K562 (cell line): ENCODE measurements at regions not wholly inside any gene's neighbourhood (a gene's known extent, or its start where the extent isn't known, plus 50 kb on each side); places are given as distances from the start of the nearest gene placed in this dataset.

Experiments
- CREB1 ChIP-seq, 2 experiments: sonication (generic) in 1 of 2; formaldehyde crosslinking in 1 of 2; IDR thresholded peaks; 2 replicates each; pipeline versions ENCODE4 v1.6.1 to v1.8.0; 2012 to 2022; ENCODE audit warnings: inconsistent platforms in 1 of 2, mild to moderate bottlenecking in 1 of 2, missing genetic modification reagents in 1 of 2, moderate library complexity in 1 of 2
- FOXA1 ChIP-seq: fragments of 450-650 bp; IDR thresholded peaks from 2 replicates; pipeline ENCODE4 v1.6.1; 2016; ENCODE audit warnings: mild to moderate bottlenecking, borderline replicate concordance
- NR2C2 ChIP-seq, 2 experiments: fragments of 200-800 bp in 1 of 2; sonication (Bioruptor generic) in 1 of 2; sonication (generic) in 1 of 2; formaldehyde crosslinking in 1 of 2; IDR thresholded peaks; 2 replicates each; pipeline versions ENCODE4 v1.6.1 to v1.8.0; 2016 to 2022; ENCODE audit warnings: mild to moderate bottlenecking in 1 of 2, missing compliant biosample characterization in 1 of 2, missing genetic modification characterization in 1 of 2, missing genetic modification reagents in 1 of 2
- POLR2A ChIP-seq: fragments of 450-650 bp; conservative IDR thresholded peaks from 2 replicates; pipeline ENCODE4 v1.6.1; 2016
- SPI1 ChIP-seq: IDR thresholded peaks from 2 replicates; pipeline ENCODE4 v1.6.1; 2011; ENCODE audit warnings: low read depth, low read length, control low read depth, borderline replicate concordance
- ZC3H11A ChIP-seq: IDR thresholded peaks from 2 replicates; pipeline ENCODE4 v1.6.1; 2012; ENCODE audit warnings: low read depth, low read length, improper control_type of control experiment
- ZC3H4 ChIP-seq: sonication (generic); formaldehyde crosslinking; IDR thresholded peaks from 2 replicates; pipeline ENCODE4 v1.9.0; 2021; ENCODE audit warnings: missing genetic modification reagents, borderline replicate concordance
- ZNF232 ChIP-seq: sonication (generic); formaldehyde crosslinking; IDR thresholded peaks from 2 replicates; pipeline ENCODE4 v1.8.0; 2022; ENCODE audit warnings: mild to moderate bottlenecking, missing genetic modification reagents
- ZNF3 ChIP-seq: fragments of 250-450 bp; sonication (Bioruptor Pico); IDR thresholded peaks from 2 replicates; pipeline ENCODE4 v1.5.0; 2021; ENCODE audit warnings: mild to moderate bottlenecking, moderate library complexity

DNA sequence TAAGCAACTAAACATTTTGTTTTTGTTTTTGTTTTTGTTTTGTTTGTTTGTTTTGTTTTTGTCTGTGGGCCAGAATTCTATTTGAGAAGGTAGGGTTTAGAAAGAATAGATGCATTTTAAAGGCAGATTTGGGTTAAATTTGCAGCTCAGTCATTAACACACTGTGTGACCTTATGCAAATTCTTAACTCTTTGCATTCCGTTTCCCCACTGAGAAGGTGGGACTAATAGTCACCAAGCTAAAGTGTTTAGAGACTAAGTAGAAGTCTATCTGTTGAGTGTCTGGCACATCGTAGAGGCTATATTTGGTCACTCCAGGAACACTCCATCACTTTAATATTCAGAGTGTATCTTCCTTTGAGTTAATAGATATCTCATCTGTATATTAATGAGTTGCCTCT, 87.1 kb downstream of the CCNA1 start:
- TF ChIP-seq FOXA1 (no peak), ZC3H4 (CRISPR knock-in tag) (no peak), ZNF3 (CRISPR knock-in tag) (no peak), ZNF232 (CRISPR knock-in tag) (no peak), ZC3H11A (no peak), NR2C2 (CRISPR knock-in tag; IDR thresholded peaks at IDR 0.05) (no peak), NR2C2 (tag; IDR thresholded peaks at IDR 0.05) (no peak), POLR2A (no peak), CREB1 (IDR thresholded peaks at IDR 0.05) (no peak), CREB1 (CRISPR knock-in tag; IDR thresholded peaks at IDR 0.05) (no peak), SPI1 (no peak)
